ENCODE measurements at regions not wholly inside any gene's neighbourhood (a gene's known extent, or its start where the extent isn't known, plus 50 kb on each side); places are given as distances from the start of the nearest gene placed in this dataset.

- TF ChIP-seq CTCF (IDR thresholded peaks at IDR 0.05) (no peak), EZH2phosphoT487 (IDR thresholded peaks at IDR 0.05) (no peak)
Measured at GRCh38 chr7:27025270-27025669, 70.5 kb downstream of the HOXA1 start.
